Thyroid gland (tissue), 4 donors: ENCODE measurements at regions not wholly inside any gene's neighbourhood (a gene's known extent, or its start where the extent isn't known, plus 50 kb on each side); places are given as distances from the start of the nearest gene placed in this dataset.

Experiments
- DNase-seq, 2 donors: peaks; one replicate each; pipeline ENCODE4 v3.0.0-alpha.2; 2019
- H3K27ac ChIP-seq, 3 donors: fragments of 200-600 bp; sonication (generic); 1 replicate in 2 of 3; 2 replicates in 1 of 3; pipeline ENCODE4 v1.5.1; 2016 to 2019; ENCODE audit warnings: mild to moderate bottlenecking in 1 of 3, moderate library complexity in 1 of 3
- H3K27me3 ChIP-seq: fragments of 200-600 bp; sonication (generic); one replicate; pipeline ENCODE4 v1.5.1; 2019
- H3K36me3 ChIP-seq, 2 donors: fragments of 200-600 bp; sonication (generic); one replicate each; pipeline ENCODE4 v1.5.1; 2016 to 2019
- H3K4me1 ChIP-seq, 2 donors: fragments of 200-600 bp; sonication (generic); one replicate each; pipeline ENCODE4 v1.5.1; 2017 to 2019
- H3K4me3 ChIP-seq, 3 donors: fragments of 200-600 bp; sonication (generic); replicated peaks in 1 of 3; 1 replicate in 2 of 3; 2 replicates in 1 of 3; pipeline ENCODE4 v1.5.1; 2016; ENCODE audit warnings: mild to moderate bottlenecking in 1 of 3
- H3K9me3 ChIP-seq: fragments of 200-600 bp; sonication (generic); one replicate; pipeline ENCODE4 v1.5.1; 2017
- POLR2A ChIP-seq, 2 donors: fragments of 450-650 bp; IDR thresholded peaks; one replicate each; pipeline ENCODE4 v1.6.1; 2017; ENCODE audit warnings: antibody characterized with exemption in 2 of 2, mild to moderate bottlenecking in 2 of 2, moderate library complexity in 1 of 2
- WGBS, 2 donors: methylation state at CpG; one replicate each; pipeline ENCODE4 v1.1.5; 2017; 5-methylcytosine and 5-hydroxymethylcytosine counted together
- intact Hi-C: fragments of 100-400 bp; cut with DNase I; formaldehyde crosslinking; loops from one replicate; pipeline ENCODE4 v1.15.1; 2023
- TF ChIP-seq, protein P1 (sequence below), 6 experiments: fragments of 200-600 bp in 3 of 6; fragments of 450-650 bp in 3 of 6; sonication (generic) in 3 of 6; IDR thresholded peaks; one replicate each; pipeline ENCODE4 v1.5.1; 2016 to 2019; ENCODE audit warnings: antibody characterized with exemption in 6 of 6, mild to moderate bottlenecking in 2 of 6, inconsistent platforms in 1 of 6, moderate library complexity in 1 of 6

GRCh38 chr21:25512095-25513081, 94.9 kb downstream of the MRPL39 start:
- Histone ChIP-seq H3K4me1 (no peaks in the 10 kb centered on the region), H3K36me3 (no peaks in the 10 kb centered on the region), H3K4me3 (no peak overlapping the region), H3K9me3 (no peaks in the 10 kb centered on the region), H3K27ac (no peak overlapping the region), H3K27me3 (no peaks in the 10 kb centered on the region)
- no peak for DNase-seq
- no peak for TF ChIP-seq POLR2A (IDR thresholded peaks at IDR 0.05)
- WGBS, 2 donors: 85 to 87% methylated on average over 7 of the region's 7 CpGs
- intact Hi-C loops: no loop called here

GRCh38 chr21:25509862-25510261, 97.4 kb downstream of the MRPL39 start:
- H3K4me3 ChIP-seq: no peak overlapping the region
- H3K36me3 ChIP-seq: no peaks in the 10 kb centered on the region
- H3K4me1 ChIP-seq: no peaks in the 10 kb centered on the region
- intact Hi-C loops: no loop called here
- H3K27ac ChIP-seq: no peak overlapping the region
- 47% methylated on average over 2 of the region's 2 CpGs for WGBS, 2 donors
- TF ChIP-seq POLR2A (IDR thresholded peaks at IDR 0.05): no peak
- TF ChIP-seq, protein P1, sequence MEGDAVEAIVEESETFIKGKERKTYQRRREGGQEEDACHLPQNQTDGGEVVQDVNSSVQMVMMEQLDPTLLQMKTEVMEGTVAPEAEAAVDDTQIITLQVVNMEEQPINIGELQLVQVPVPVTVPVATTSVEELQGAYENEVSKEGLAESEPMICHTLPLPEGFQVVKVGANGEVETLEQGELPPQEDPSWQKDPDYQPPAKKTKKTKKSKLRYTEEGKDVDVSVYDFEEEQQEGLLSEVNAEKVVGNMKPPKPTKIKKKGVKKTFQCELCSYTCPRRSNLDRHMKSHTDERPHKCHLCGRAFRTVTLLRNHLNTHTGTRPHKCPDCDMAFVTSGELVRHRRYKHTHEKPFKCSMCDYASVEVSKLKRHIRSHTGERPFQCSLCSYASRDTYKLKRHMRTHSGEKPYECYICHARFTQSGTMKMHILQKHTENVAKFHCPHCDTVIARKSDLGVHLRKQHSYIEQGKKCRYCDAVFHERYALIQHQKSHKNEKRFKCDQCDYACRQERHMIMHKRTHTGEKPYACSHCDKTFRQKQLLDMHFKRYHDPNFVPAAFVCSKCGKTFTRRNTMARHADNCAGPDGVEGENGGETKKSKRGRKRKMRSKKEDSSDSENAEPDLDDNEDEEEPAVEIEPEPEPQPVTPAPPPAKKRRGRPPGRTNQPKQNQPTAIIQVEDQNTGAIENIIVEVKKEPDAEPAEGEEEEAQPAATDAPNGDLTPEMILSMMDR (IDR thresholded peaks at IDR 0.05): no peak
- H3K9me3 ChIP-seq: no peaks in the 10 kb centered on the region
- DNase-seq: no peak
- no peaks in the 10 kb centered on the region for H3K27me3 ChIP-seq

DNA sequence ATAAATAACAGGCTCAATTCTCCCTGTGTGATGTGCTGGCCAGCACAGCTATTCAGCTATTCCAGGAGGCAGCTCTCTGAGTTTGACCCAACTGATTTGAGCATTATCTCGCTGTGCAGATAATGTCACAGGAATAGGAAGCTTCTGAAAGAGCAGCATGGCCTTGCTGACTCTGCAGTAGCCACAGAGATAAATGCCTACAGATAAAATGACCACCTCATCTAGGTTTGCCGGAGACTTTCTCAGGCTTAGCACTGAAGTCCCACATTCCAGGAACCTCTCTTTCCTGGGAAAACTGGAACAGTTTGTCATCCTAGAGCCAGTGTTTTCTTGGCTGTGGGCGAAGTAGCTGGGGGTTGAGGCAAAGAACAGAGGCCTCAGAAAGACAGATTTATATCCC, 98.9 kb downstream of the MRPL39 start:
- H3K4me1 ChIP-seq: no peaks in the 10 kb centered on the region
- no peak overlapping the region for H3K4me3 ChIP-seq
- H3K27ac ChIP-seq: no peak overlapping the region
- intact Hi-C loops: no loop called here
- H3K36me3 ChIP-seq: no peaks in the 10 kb centered on the region
- no peaks in the 10 kb centered on the region for H3K27me3 ChIP-seq
- WGBS, 2 donors: 77% methylated on average over 3 of the region's 3 CpGs
- DNase-seq: no peak
- TF ChIP-seq, protein P1 (IDR thresholded peaks at IDR 0.05): no peak
- TF ChIP-seq POLR2A (IDR thresholded peaks at IDR 0.05): no peak
- H3K9me3 ChIP-seq: no peaks in the 10 kb centered on the region

- Histone ChIP-seq H3K36me3 (no peaks in the 10 kb centered on the region), H3K27me3 (no peaks in the 10 kb centered on the region), H3K4me1 (no peaks in the 10 kb centered on the region), H3K4me3 (no peak overlapping the region), H3K27ac (no peak overlapping the region), H3K9me3 (no peaks in the 10 kb centered on the region)
- TF ChIP-seq POLR2A (IDR thresholded peaks at IDR 0.05): no peak
- TF ChIP-seq, protein P1 (IDR thresholded peaks at IDR 0.05): no peak
- DNase-seq: no peak
- intact Hi-C loops: no loop called here
These were observed 99.8 kb downstream of the MRPL39 start for GRCh38 chr21:25507522-25507921.

- no peak for DNase-seq
- H3K36me3 ChIP-seq: no peaks in the 10 kb centered on the region
- WGBS, 2 donors: 83 to 90% methylated on average over 6 of the region's 6 CpGs
- H3K27ac ChIP-seq: no peak overlapping the region
- H3K9me3 ChIP-seq: no peaks in the 10 kb centered on the region
- H3K27me3 ChIP-seq: no peaks in the 10 kb centered on the region
- intact Hi-C loops: no loop called here
- H3K4me1 ChIP-seq: no peaks in the 10 kb centered on the region
- no peak overlapping the region for H3K4me3 ChIP-seq
- TF ChIP-seq POLR2A (IDR thresholded peaks at IDR 0.05): no peak
- TF ChIP-seq, protein P1 (IDR thresholded peaks at IDR 0.05): no peak
These were observed 100.4 kb downstream of the MRPL39 start for GRCh38 chr21:25506887-25507286.
